Endothelial cell of umbilical vein (primary cell): ENCODE measurements at regions not wholly inside any gene's neighbourhood (a gene's known extent, or its start where the extent isn't known, plus 50 kb on each side); places are given as distances from the start of the nearest gene placed in this dataset.

Experiments
- BruUV-seq: library from RNA; stranded (reverse); fragments of 400-500 nt; replicated peaks from 2 replicates; lab custom pipeline; 2021; lab: Mats Ljungman, UMichigan
- CTCF ChIA-PET: fragments of 300-600, 350-600 bp; sonication (Branson Sonifier 250); formaldehyde crosslinking; loops from one replicate; lab custom pipeline; 2021; ENCODE audit warnings: antibody characterized with exemption, inconsistent platforms; lab: Charles Lee
- POLR2A ChIA-PET: fragments of 300-600, 350-600 bp; sonication (Branson Sonifier 250); formaldehyde crosslinking; loops from one replicate; lab custom pipeline; 2021; ENCODE audit warnings: antibody characterized with exemption, inconsistent platforms; lab: Charles Lee
- DNase-seq: peaks from one replicate; pipeline ENCODE4 v3.0.0-alpha.2; 2011; ENCODE audit warnings: low read depth, low spot score
- FAIRE-seq: peaks from 2 replicates; lab custom pipeline; 2011; peaks lifted over from hg19 to GRCh38; lab: Jason Lieb, UNC
- H2AFZ ChIP-seq: 2 replicates; pipeline ENCODE4 v1.6.0; 2012; ENCODE audit warnings: low read depth, low read length, control low read depth, inconsistent platforms
- H3K27ac ChIP-seq: 2 replicates; pipeline ENCODE4 v1.5.1; 2011; ENCODE audit warnings: low read depth, mild to moderate bottlenecking, control low read depth, low read length, moderate library complexity; ENCODE audit not compliant: insufficient read depth
- H3K27me3 ChIP-seq, 2 experiments: 2 replicates each; pipeline versions ENCODE4 v1.6.0 to v1.6.1; 2011; ENCODE audit warnings: low read length in 2 of 2, mixed read lengths in 1 of 2; ENCODE audit not compliant: control insufficient read depth in 2 of 2, insufficient read depth in 2 of 2
- H3K36me3 ChIP-seq, 2 experiments: 2 replicates in 1 of 2; 3 replicates in 1 of 2; pipeline ENCODE4 v1.5.1; 2011; ENCODE audit warnings: low read length in 2 of 2, mild to moderate bottlenecking in 1 of 2, moderate library complexity in 1 of 2; ENCODE audit not compliant: control insufficient read depth in 2 of 2, insufficient read depth in 2 of 2; ENCODE audit errors: extremely low read depth in 1 of 2
- H3K4me1 ChIP-seq: 3 replicates; pipeline ENCODE4 v1.5.1; 2011; ENCODE audit warnings: mild to moderate bottlenecking, low read length; ENCODE audit not compliant: control insufficient read depth, insufficient read depth; ENCODE audit errors: extremely low read depth
- H3K4me2 ChIP-seq: 2 replicates; pipeline ENCODE4 v1.6.1; 2011; ENCODE audit warnings: low read length, control low read depth, mixed read lengths; ENCODE audit not compliant: insufficient read depth
- H3K4me3 ChIP-seq, 3 experiments: fragments of 200-600 bp in 1 of 3; sonication (generic), shearing (Covaris generic) in 1 of 3; replicated peaks in 1 of 3; 2 replicates each; pipeline ENCODE4 v1.5.1; 2011 to 2016; ENCODE audit warnings: control low read depth in 3 of 3, low read length in 3 of 3, mild to moderate bottlenecking in 2 of 3, inconsistent platforms in 1 of 3, low read depth in 1 of 3, moderate library complexity in 1 of 3; ENCODE audit not compliant: insufficient read depth in 1 of 3
- H3K79me2 ChIP-seq: 2 replicates; pipeline ENCODE4 v1.6.0; 2012; ENCODE audit warnings: low read length, inconsistent platforms; ENCODE audit not compliant: control insufficient read depth, insufficient read depth
- H3K9ac ChIP-seq: replicated peaks from 2 replicates; pipeline ENCODE3; 2011; ENCODE audit warnings: low read length, control low read depth; ENCODE audit not compliant: insufficient read depth; ENCODE audit errors: extremely low read depth
- H3K9me1 ChIP-seq: replicated peaks from 3 replicates; pipeline ENCODE4 v1.6.0; 2011; ENCODE audit warnings: mild to moderate bottlenecking, low read length; ENCODE audit not compliant: control insufficient read depth, insufficient read depth; ENCODE audit errors: extremely low read depth
- H3K9me3 ChIP-seq: replicated peaks from 2 replicates; pipeline ENCODE4 v1.5.1; 2012; ENCODE audit warnings: low read length, inconsistent platforms; ENCODE audit not compliant: control insufficient read depth, insufficient read depth
- H4K20me1 ChIP-seq: replicated peaks from 2 replicates; pipeline ENCODE3; 2011; ENCODE audit warnings: mild to moderate bottlenecking, low read length; ENCODE audit not compliant: control insufficient read depth, insufficient read depth; ENCODE audit errors: extremely low read depth
- FOS ChIP-seq: IDR thresholded peaks from 2 replicates; pipeline ENCODE4 v1.6.1; 2011; ENCODE audit warnings: mild to moderate bottlenecking, low read length, moderate library complexity, borderline replicate concordance; ENCODE audit not compliant: insufficient read depth
- MYC ChIP-seq: IDR thresholded peaks from one replicate; pipeline ENCODE4 v1.6.1; 2011; ENCODE audit warnings: mild to moderate bottlenecking, low read depth, low read length
- dilution Hi-C: fragments of 300-500 bp; cut with MboI; formaldehyde crosslinking; loops from one replicate; pipeline ENCODE4 v1.15.0; 2019; ENCODE audit warnings: low sequenced_read_pairs; ENCODE audit not compliant: extremely low pct_ligation_motif_present
- intact Hi-C: fragments of 100-400 bp; cut with micrococcal nuclease; formaldehyde crosslinking; loops from one replicate; pipeline ENCODE4 v1.10.0; 2022

- Histone ChIP-seq H3K4me2 (no peak overlapping the region), H3K4me3 (no peak overlapping the region), H3K36me3 (no peaks in the 10 kb centered on the region), H3K9me3 (no peaks in the 10 kb centered on the region), H3K9me1 (no peaks in the 10 kb centered on the region), H3K9ac (no peak overlapping the region), H3K4me1 (peaks cover 31% of the 10 kb centered on the region), H3K27me3 (no peaks in the 10 kb centered on the region), H3K79me2 (no peaks in the 10 kb centered on the region), H3K27ac (no peak overlapping the region), H2AFZ (no peak overlapping the region), H4K20me1 (no peaks in the 10 kb centered on the region)
- dilution Hi-C loops (no loop called here), intact Hi-C loops (no loop called here)
- BruUV-seq = no TSS peak
- ChIA-PET CTCF (no interaction called here), POLR2A (no interaction called here)
- TF ChIP-seq MYC = no peak
- FAIRE-seq = no peak
- DNase-seq = no peak
Observed at GRCh38 chr7:116398672-116399071, 100.9 kb upstream of the CAV2 start.

- Histone ChIP-seq H3K4me2 (no peak overlapping the region), H3K4me1 (peaks cover 19% of the 10 kb centered on the region), H3K27ac (no peak overlapping the region), H3K9me3 (no peaks in the 10 kb centered on the region), H3K4me3 (no peak overlapping the region), H3K9ac (no peak overlapping the region), H2AFZ (no peak overlapping the region), H3K9me1 (no peaks in the 10 kb centered on the region), H3K27me3 (no peaks in the 10 kb centered on the region), H4K20me1 (no peaks in the 10 kb centered on the region), H3K79me2 (no peaks in the 10 kb centered on the region), H3K36me3 (no peaks in the 10 kb centered on the region)
- DNase-seq = peak; percentile 61
- ChIA-PET CTCF (no interaction called here), POLR2A (no interaction called here)
- TF ChIP-seq FOS = no peak
- no peak for FAIRE-seq
- dilution Hi-C loops (no loop called here), intact Hi-C loops (no loop called here)
- BruUV-seq = no TSS peak
Observed at GRCh38 chr7:116399819-116400218, 99.7 kb upstream of the CAV2 start.
